ENCODE measurements at regions not wholly inside any gene's neighbourhood (a gene's known extent, or its start where the extent isn't known, plus 50 kb on each side); places are given as distances from the start of the nearest gene placed in this dataset.

GRCh38 chr5:99715921-99716320, 787.1 kb upstream of the CHD1 start:
- DNase-seq: no peak

- no peak for DNase-seq
Observed at GRCh38 chr5:99706160-99706559, 777.4 kb upstream of the CHD1 start.

- no peak for DNase-seq
Observed at GRCh38 chr5:99702565-99702964, 773.8 kb upstream of the CHD1 start.

- DNase-seq: no peak
Observed at GRCh38 chr5:99694884-99695283, 766.1 kb upstream of the CHD1 start.

- DNase-seq: no peak
Observed at GRCh38 chr5:99686538-99686937, 757.7 kb upstream of the CHD1 start.

GRCh38 chr5:99675974-99676373, 747.2 kb upstream of the CHD1 start:
- no peak for DNase-seq

GRCh38 chr5:99674101-99674500, 745.3 kb upstream of the CHD1 start:
- no peak for DNase-seq

GRCh38 chr5:99664972-99665371, 736.2 kb upstream of the CHD1 start:
- no peak for DNase-seq

- DNase-seq: no peak
Observed at GRCh38 chr5:99651298-99651697, 722.5 kb upstream of the CHD1 start.

- DNase-seq: no peak
Observed at GRCh38 chr5:99646011-99646647, 717.3 kb upstream of the CHD1 start.

- no peak for DNase-seq
Observed at GRCh38 chr5:99644822-99645221, 716.0 kb upstream of the CHD1 start.

- DNase-seq: no peak
Observed at GRCh38 chr5:99640646-99641045, 711.8 kb upstream of the CHD1 start.

GRCh38 chr5:99639905-99640304, 711.1 kb upstream of the CHD1 start:
- no peak for DNase-seq

- no peak for DNase-seq
Observed at GRCh38 chr5:99636663-99637062, 707.9 kb upstream of the CHD1 start.

GRCh38 chr5:99621772-99622681, 693.2 kb upstream of the CHD1 start:
- no peak for DNase-seq

- DNase-seq: no peak
Observed at GRCh38 chr5:99617335-99617734, 688.5 kb upstream of the CHD1 start.

- DNase-seq: no peak
Observed at GRCh38 chr5:99614888-99615287, 686.1 kb upstream of the CHD1 start.

GRCh38 chr5:99607124-99607523, 678.3 kb upstream of the CHD1 start:
- DNase-seq: no peak

- no peak for DNase-seq
Observed at GRCh38 chr5:99605904-99606303, 677.1 kb upstream of the CHD1 start.

- DNase-seq: no peak
Observed at GRCh38 chr5:99600952-99601351, 672.1 kb upstream of the CHD1 start.

- DNase-seq: no peak
Observed at GRCh38 chr5:99590806-99591205, 662.0 kb upstream of the CHD1 start.

GRCh38 chr5:99589424-99589823, 660.6 kb upstream of the CHD1 start:
- DNase-seq: no peak

GRCh38 chr5:99587983-99588382, 659.2 kb upstream of the CHD1 start:
- DNase-seq: no peak

GRCh38 chr5:99586878-99587277, 658.1 kb upstream of the CHD1 start:
- DNase-seq: no peak
